ENCODE measurements at regions not wholly inside any gene's neighbourhood (a gene's known extent, or its start where the extent isn't known, plus 50 kb on each side); places are given as distances from the start of the nearest gene placed in this dataset.

DNA sequence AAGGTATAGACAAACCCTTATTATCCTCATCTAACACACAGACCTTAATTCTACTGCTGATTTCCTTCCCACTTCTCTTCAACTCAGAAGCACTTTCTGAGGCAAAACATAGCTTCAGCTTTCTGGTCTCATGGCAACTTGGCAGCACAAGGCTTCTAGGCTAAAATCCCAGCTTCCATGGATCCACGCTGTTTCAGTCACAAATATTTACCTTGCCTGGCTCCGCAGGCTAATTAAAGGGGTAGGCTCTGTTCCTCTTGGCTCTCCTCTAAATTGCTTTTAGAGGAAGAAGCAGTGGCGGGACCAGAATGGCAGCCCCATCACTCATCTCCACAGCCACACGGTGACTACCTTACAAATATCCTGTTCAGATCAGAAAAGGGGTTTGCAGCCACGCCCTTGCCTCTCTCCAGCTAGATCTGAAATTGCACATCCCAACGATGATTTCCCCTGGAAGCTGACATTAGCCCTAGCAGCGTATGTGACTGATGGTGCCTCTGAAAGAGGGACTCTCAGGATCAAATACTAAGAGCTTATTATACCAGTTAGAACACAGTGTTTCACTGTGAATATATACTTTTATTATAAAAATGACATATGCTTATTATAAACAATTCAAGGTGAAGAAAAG lies 221.5 kb upstream of the NUDT4 start:
- TF ChIP-seq, protein P1, sequence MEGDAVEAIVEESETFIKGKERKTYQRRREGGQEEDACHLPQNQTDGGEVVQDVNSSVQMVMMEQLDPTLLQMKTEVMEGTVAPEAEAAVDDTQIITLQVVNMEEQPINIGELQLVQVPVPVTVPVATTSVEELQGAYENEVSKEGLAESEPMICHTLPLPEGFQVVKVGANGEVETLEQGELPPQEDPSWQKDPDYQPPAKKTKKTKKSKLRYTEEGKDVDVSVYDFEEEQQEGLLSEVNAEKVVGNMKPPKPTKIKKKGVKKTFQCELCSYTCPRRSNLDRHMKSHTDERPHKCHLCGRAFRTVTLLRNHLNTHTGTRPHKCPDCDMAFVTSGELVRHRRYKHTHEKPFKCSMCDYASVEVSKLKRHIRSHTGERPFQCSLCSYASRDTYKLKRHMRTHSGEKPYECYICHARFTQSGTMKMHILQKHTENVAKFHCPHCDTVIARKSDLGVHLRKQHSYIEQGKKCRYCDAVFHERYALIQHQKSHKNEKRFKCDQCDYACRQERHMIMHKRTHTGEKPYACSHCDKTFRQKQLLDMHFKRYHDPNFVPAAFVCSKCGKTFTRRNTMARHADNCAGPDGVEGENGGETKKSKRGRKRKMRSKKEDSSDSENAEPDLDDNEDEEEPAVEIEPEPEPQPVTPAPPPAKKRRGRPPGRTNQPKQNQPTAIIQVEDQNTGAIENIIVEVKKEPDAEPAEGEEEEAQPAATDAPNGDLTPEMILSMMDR (conservative IDR thresholded peaks at IDR 0.05; ENCODE audit: low read depth, low read length) = no peak
- TF ChIP-seq EZH2phosphoT487 (IDR thresholded peaks at IDR 0.05; ENCODE audit: borderline replicate concordance, low read length) = no peak

All from PC-3 (cell line).